ENCODE measurements at regions not wholly inside any gene's neighbourhood (a gene's known extent, or its start where the extent isn't known, plus 50 kb on each side); places are given as distances from the start of the nearest gene placed in this dataset.
"Not testable (repeated sequence)": the region's sequence is repeated elsewhere in the genome, so short reads cannot be mapped to it uniquely, and the experiment has no call there.

- H3K36me3 ChIP-seq (replicated peaks in 1 of 2; ENCODE audit: control insufficient read depth in 1 of 2, insufficient read depth in 2 of 2, low read length in 1 of 2) = no peaks in the 10 kb centered on the region
- H3K27me3 ChIP-seq (ENCODE audit: insufficient read depth) = peaks cover 25% of the 10 kb centered on the region; the same call in 1 of the 2 replicates
- no peaks in the 10 kb centered on the region for H3K79me2 ChIP-seq (ENCODE audit: insufficient read depth)
- no peak for DNase-seq
- no peak overlapping the region for H3K9ac ChIP-seq
- no peak overlapping the region for H3K4me2 ChIP-seq
- WGBS (ENCODE audit: low lambda C conversion rate) = 43% methylated on average over 3 of the region's 4 CpGs
- POLR2A ChIA-PET = no interaction called here
- no peak overlapping the region for H2AFZ ChIP-seq (ENCODE audit: low read depth)
- H3F3A ChIP-seq (replicated peaks; ENCODE audit: insufficient read depth) = no peaks in the 10 kb centered on the region
- TF ChIP-seq FOSL2 (IDR thresholded peaks at IDR 0.05; ENCODE audit: borderline replicate concordance, low read depth) (no peak), NFIC (IDR thresholded peaks at IDR 0.05; ENCODE audit: borderline replicate concordance) (no peak), USF1 (IDR thresholded peaks at IDR 0.05; ENCODE audit: borderline replicate concordance, low read depth) (no peak), CHD2 (IDR thresholded peaks at IDR 0.05; ENCODE audit: low read length, partially characterized antibody) (no peak), YY1 (IDR thresholded peaks at IDR 0.05; ENCODE audit: low read depth) (no peak)
- no peak overlapping the region for H3K4me3 ChIP-seq (ENCODE audit: low read depth in 2 of 2, low read length in 1 of 2)
- no peak overlapping the region for H3K27ac ChIP-seq (ENCODE audit: low read depth in 2 of 2, low read length in 1 of 2)
- no peaks in the 10 kb centered on the region for H4K20me1 ChIP-seq (ENCODE audit: insufficient read depth)
- CTCF ChIA-PET = interaction anchor here (1.8 kb wide), 1 partner anchor 8 kb away, joined by 5 read pairs; no protein-coding TSS in a partner anchor
- H3K9me2 ChIP-seq = no peaks in the 10 kb centered on the region
- H3K4me1 ChIP-seq (ENCODE audit: control insufficient read depth in 1 of 2, insufficient read depth in 2 of 2, low read depth in 1 of 2, low read length in 1 of 2) = peaks cover 0 to 2% of the 10 kb centered on the region in 2 experiments; a peak in 1 of 4 replicates
- H3K9me3 ChIP-seq = no peaks in the 10 kb centered on the region
These were observed 90.3 kb upstream of the PRKX start for GRCh38 chrX:3803713-3804112.

GRCh38 chrX:3803305-3803704 is 89.9 kb upstream of the PRKX start:
- Histone ChIP-seq H3K27me3 (ENCODE audit: insufficient read depth) (peaks cover 25% of the 10 kb centered on the region; the same call in 1 of the 2 replicates), H3F3A (replicated peaks; ENCODE audit: insufficient read depth) (no peaks in the 10 kb centered on the region), H3K4me3 (ENCODE audit: low read depth in 2 of 2, low read length in 1 of 2) (no peak overlapping the region), H4K20me1 (ENCODE audit: insufficient read depth) (no peaks in the 10 kb centered on the region), H3K4me2 (no peak overlapping the region), H3K79me2 (ENCODE audit: insufficient read depth) (no peaks in the 10 kb centered on the region), H3K9ac (no peak overlapping the region), H3K4me1 (ENCODE audit: control insufficient read depth in 1 of 2, insufficient read depth in 2 of 2, low read depth in 1 of 2, low read length in 1 of 2) (peaks cover 0 to 2% of the 10 kb centered on the region in 2 experiments; a peak in 1 of 4 replicates), H3K27ac (ENCODE audit: low read depth in 2 of 2, low read length in 1 of 2) (no peak overlapping the region), H3K9me3 (no peaks in the 10 kb centered on the region), H3K9me2 (no peaks in the 10 kb centered on the region), H3K36me3 (replicated peaks in 1 of 2; ENCODE audit: control insufficient read depth in 1 of 2, insufficient read depth in 2 of 2, low read length in 1 of 2) (no peaks in the 10 kb centered on the region), H2AFZ (ENCODE audit: low read depth) (no peak overlapping the region)
- ChIA-PET POLR2A (no interaction called here), CTCF (interaction anchor here (1.8 kb wide), 1 partner anchor 8 kb away, joined by 5 read pairs; no protein-coding TSS in a partner anchor)
- no peak for DNase-seq
- TF ChIP-seq RXRA (IDR thresholded peaks at IDR 0.05; ENCODE audit: borderline replicate concordance, low read depth) (no peak), NFIC (IDR thresholded peaks at IDR 0.05; ENCODE audit: borderline replicate concordance) (no peak), MAX (IDR thresholded peaks at IDR 0.05; ENCODE audit: low read depth) (no peak), RCOR1 (IDR thresholded peaks at IDR 0.05; ENCODE audit: low read length) (no peak)
- WGBS (ENCODE audit: low lambda C conversion rate) = 22% methylated on average over 5 of the region's 5 CpGs

GRCh38 chrX:3795411-3795810 is 82.0 kb upstream of the PRKX start:
- H3K4me1 ChIP-seq (ENCODE audit: control insufficient read depth in 1 of 2, insufficient read depth in 2 of 2, low read depth in 1 of 2, low read length in 1 of 2); H3K9me2 ChIP-seq; POLR2A ChIA-PET; H2AFZ ChIP-seq (ENCODE audit: low read depth); H3K9ac ChIP-seq; H4K20me1 ChIP-seq (ENCODE audit: insufficient read depth); H3K79me2 ChIP-seq (ENCODE audit: insufficient read depth); H3K27me3 ChIP-seq (ENCODE audit: insufficient read depth); H3K36me3 ChIP-seq (replicated peaks in 1 of 2; ENCODE audit: control insufficient read depth in 1 of 2, insufficient read depth in 2 of 2, low read length in 1 of 2); DNase-seq; H3K27ac ChIP-seq (ENCODE audit: low read depth in 2 of 2, low read length in 1 of 2); H3F3A ChIP-seq (replicated peaks; ENCODE audit: insufficient read depth); H3K4me2 ChIP-seq; H3K4me3 ChIP-seq (ENCODE audit: low read depth in 2 of 2, low read length in 1 of 2); H3K9me3 ChIP-seq: not testable (repeated sequence)
- CTCF ChIA-PET = interaction anchor here (1.2 kb wide), 1 partner anchor 13 kb away, joined by 4 read pairs; no protein-coding TSS in a partner anchor
- WGBS (ENCODE audit: low lambda C conversion rate) = 13% methylated on average over 4 of the region's 4 CpGs

Data from SK-N-SH (cell line).